Activated T-helper 1 cell treated with anti-CD3 and anti-CD28 coated beads, Interleukin-2, amount 50 U/mL, for 16 hours (primary cell): ENCODE measurements at regions not wholly inside any gene's neighbourhood (a gene's known extent, or its start where the extent isn't known, plus 50 kb on each side); places are given as distances from the start of the nearest gene placed in this dataset.
"Not testable (repeated sequence)": the region's sequence is repeated elsewhere in the genome, so short reads cannot be mapped to it uniquely, and the experiment has no call there.

Experiments
- DNase-seq, 2 donors: peaks; one replicate each; pipeline ENCODE4 v3.0.0-alpha.2; 2020; ENCODE audit warnings: low read depth in 1 of 2, low spot score in 1 of 2

DNA sequence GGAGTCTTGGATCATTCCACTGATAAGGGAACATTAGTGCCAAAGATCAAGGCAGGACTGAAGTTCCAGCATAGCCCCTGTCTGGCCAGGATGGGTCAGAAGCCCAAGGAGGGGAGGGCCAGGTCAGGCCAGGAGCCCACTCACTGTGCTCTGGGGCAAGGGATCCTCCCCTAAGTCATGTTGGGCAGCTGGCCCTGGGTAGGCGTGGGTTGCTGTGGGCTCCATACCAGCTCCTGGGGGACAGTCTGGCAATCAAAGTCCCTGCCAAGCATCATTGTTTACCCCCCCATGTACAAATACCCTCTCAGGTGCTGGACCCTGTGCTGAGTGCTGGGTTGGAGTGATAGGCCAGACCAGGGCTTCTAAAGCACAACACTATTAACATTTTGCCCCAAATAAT lies 130.5 kb downstream of the IRX5 start:
- DNase-seq, result no peak

DNA sequence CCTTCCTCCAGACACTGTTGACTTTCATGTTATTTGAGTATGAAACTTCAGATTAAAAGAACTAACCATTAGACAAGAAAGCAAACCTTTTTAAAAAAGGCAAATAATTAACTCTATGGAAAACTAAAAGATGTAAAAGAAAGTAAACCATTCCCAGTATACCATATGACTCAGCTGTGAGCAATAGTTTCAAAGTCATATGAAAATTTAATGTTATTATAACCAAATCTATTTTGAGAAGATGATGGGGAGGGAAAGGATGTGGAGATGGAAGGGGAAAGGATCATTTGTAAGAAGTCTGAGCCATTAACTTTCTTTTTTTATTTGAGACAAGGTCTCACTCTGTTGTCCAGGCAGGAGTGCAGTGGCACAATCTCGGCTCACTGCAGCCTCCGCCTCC lies 131.8 kb downstream of the IRX5 start:
- no peak for DNase-seq

GRCh38 chr16:55072976-55073375 lies 142.3 kb downstream of the IRX5 start:
- DNase-seq, result no peak

DNA sequence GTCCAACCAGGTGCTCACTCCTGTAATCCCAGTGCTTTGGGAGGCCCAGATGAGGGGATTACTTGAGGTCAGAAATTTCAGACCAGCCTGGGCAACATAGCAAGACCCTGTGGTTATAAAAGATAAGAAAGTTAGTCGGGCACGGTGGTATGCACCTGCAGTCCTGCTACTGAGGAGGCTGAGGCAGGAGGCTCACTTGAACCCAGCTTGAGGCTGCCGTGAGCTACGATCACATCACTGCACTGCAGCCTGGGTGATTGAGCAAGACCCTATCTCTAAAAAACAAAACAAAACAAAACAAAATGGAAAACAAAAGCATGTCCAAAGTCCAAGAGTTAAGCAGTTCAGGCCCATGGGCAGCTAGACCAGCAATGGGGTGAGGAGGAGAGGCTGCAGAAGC lies 143.2 kb downstream of the IRX5 start:
- DNase-seq, result no peak

- not testable (repeated sequence) for DNase-seq
Measured at GRCh38 chr16:55075208-55075607, 144.5 kb downstream of the IRX5 start.

GRCh38 chr16:55076053-55076452 lies 145.4 kb downstream of the IRX5 start:
- DNase-seq, result no peak

DNA sequence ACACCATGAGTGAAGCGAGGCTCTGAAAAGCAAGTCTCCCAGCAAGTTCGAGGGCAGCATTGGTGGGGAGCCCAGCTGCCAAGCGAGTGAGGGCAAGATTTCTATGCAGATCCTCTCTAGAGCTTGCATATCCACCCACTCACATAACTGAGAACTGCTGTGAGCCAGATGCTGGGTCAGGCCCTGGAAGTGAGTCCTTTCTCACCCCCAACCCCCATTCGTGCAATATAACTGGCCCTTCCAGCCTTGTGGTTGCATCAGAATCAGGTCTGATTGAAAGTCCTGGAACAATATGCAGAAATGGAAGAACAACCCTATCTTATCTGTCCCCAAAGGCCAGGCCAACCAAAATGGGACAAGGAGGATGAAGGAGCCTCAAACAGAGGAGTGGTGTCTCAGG lies 146.6 kb downstream of the IRX5 start:
- no peak for DNase-seq

GRCh38 chr16:55078153-55078552 lies 147.5 kb downstream of the IRX5 start:
- DNase-seq, result no peak

DNA sequence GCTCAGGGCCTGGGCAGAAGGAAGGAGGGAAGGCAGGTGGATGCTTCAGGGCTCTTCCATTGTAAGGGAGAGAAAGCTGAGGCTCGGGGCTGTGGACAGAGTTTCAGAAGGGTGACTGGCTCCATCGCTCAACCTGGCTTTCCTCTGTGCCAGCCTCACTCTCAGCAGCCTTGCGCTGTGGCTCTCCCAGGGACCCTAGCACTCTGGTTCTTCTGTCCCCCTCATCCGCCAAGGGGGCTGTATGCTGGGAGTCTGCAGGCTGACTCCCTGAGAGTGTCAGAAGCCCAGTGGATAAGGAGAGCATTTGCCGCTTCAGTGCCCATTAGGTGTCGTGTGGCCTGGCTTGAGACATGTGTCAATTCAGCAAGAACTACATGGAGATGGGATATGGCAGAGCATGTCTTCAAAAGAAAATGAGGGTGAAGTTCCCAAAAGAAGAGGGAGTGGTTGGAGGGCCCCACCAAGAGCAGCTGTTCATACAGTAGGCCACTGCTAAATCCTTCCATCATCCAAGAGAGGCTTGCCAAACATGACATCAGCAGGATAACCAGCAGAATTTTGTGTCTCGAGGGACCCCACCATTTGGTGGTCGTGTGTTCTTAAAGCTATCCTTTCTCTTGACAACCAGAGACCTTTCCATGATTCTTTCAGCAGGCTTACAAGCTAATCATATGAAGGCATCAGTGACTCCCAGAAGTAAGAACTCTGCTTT lies 148.2 kb downstream of the IRX5 start:
- no peak for DNase-seq

DNA sequence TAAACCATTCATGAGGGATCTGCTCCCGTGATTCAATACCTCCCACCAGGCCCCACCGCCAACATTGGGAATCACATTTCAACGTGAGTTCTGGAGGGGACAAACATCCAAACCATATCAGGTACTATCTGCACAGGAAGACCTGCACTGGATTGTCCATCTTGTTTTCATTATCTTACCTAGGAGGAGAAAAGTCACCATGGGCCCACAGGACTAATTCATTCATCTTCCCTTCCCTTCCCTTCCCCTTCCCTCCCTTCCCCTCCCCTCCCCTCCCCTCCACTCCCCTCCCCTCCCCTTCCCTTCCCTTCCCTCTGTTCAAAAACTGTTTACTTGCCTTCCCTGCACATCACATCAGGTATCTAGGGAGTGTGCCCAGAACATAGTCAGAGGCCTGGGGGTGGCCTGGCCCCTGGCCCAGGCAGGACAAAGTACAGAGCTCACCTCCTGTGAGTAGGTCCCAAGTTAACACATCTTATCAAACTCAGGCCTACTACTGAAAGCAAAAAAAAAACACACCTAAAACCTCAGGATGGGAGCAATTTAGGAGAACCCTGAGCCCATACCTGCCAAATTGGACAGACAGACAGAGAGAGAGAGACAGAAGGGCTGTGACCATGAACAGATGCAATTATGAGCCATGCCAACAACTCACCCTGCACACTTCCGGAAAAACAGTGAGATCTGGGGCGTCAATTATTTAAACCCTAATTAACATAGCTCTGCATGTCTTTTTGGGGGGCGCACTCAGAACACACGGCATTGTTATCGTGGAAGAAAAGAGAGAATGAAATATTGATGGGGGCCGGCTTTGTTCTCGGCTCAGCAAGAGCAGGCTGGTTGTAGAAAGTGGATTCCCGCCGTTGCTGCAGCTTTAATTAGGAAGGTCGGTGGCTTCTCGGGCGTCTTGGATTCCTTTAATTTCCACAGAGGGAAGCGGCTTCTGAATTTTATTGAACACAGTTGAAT lies 151.2 kb downstream of the IRX5 start:
- no peak for DNase-seq

GRCh38 chr16:55082591-55082976 lies 151.9 kb downstream of the IRX5 start:
- DNase-seq, result no peak

DNA sequence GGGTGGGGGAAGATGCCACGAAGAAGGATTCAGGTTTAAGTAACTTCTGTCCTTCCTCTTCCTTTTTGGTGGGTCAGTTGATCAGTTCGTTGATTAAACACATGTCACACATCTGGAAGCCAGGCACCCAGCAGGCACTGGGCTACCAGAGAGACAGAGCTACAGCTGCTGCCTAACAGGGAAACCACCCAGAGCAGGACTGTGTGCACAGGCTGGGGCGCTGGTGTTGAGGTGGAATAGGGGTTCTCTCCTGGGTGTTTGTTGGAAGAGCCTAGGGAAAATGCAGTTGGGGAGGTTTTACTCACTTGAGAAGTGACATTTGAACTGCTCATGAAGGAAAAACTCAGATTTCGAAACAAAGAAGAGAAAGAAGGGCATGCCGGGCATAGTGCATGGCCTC lies 152.4 kb downstream of the IRX5 start:
- DNase-seq, result no peak

GRCh38 chr16:55088098-55088497 lies 157.4 kb downstream of the IRX5 start:
- DNase-seq, result no peak

- no peak for DNase-seq
Measured at GRCh38 chr16:55089600-55089999, 158.9 kb downstream of the IRX5 start.

DNA sequence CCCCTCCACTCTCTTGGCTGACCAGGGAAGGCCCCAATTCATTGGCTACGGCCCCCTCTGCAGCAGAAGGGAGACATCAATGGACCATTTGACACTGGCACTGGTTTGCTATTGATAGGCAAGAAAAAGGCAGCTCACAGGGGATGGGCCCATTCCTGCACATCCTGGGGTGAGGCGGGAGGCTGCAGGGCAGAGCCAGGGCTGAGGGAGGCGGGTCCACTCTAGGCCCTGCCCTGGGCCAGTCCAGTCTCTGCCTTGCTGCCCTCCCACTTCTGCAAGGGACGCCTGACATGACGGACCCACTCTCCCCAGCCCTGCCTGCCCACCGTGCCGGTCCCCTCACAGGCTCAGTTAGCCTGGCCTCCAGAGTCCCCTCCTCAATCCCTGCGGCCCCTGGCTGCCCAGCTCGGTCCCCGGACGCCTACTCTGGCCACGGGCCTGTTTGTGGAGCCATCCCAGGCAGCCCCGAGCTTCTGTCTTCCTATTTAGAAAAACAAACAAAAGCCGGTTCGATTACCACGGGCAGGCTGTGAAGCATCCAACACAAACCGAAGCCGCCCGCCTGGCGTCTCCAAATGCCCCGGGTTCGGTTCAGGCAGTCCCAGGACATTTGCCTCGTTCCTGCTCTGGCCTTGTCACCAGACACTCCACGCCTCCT lies 160.7 kb downstream of the IRX5 start:
- no peak for DNase-seq

DNA sequence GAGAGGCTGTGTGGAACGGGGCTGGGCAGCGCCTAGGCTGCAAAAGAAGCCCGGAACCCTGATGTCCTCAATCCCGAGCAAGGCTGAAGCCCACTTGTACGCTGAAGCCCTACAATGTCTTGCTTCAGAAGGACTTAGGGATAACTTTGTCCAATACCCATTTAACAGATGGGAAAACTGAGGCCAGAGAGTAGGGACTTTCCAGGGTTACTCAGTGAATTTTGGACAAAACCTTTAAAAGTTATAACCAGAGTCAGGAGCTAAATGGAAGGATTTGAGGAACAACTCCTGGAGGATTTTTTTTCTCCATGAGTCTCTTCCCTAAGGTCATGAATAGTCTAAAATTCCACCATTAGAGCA lies 161.2 kb downstream of the IRX5 start:
- no peak for DNase-seq

GRCh38 chr16:55100100-55100499 lies 169.4 kb downstream of the IRX5 start:
- no peak for DNase-seq

GRCh38 chr16:55101026-55101425 lies 170.4 kb downstream of the IRX5 start:
- DNase-seq, result no peak

GRCh38 chr16:55102077-55102476 lies 171.4 kb downstream of the IRX5 start:
- DNase-seq, result no peak

- DNase-seq, result no peak
Measured at GRCh38 chr16:55102531-55102930, 171.9 kb downstream of the IRX5 start.

DNA sequence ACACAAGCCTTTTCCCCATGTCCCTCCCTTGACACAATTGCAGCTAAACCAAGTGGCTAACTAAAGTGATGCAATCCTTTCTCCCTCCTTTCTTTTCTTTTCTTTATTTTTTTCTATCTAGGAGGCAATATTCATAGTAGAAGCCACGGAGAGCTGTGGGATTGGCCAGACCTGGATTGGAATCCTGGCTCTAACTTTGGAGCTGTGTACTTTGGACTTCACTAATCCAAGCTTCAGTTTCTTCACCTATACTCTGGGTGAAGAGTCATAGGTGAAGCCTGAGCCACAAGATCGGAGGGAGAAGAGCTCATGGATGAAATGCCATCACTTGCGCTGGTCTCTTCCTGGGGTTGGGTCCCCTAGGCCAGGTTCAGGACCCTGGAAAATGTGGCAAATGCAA lies 177.2 kb downstream of the IRX5 start:
- DNase-seq, result no peak

DNA sequence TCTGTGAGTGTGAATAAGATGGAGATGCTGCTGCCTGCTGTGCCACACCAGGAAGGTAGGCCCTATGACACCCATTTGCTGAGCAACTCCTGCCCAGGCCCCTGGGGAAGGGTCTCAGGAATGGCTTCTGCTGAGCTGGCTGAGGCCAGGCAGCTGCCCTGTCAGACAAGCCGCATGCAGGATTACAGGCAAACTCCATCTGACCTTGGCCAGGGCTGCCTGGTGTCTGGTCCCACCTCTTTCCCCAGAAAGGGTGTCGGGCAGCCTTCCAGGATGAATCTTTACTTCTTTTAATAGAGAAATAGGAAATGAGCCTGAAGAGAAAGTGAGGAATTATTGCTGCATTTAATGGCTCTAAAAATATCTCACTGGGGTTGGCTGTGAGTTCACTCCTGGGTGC lies 182.5 kb downstream of the IRX5 start:
- no peak for DNase-seq
